Hepatocyte (in vitro differentiated cells): ENCODE measurements at regions not wholly inside any gene's neighbourhood (a gene's known extent, or its start where the extent isn't known, plus 50 kb on each side); places are given as distances from the start of the nearest gene placed in this dataset.
"Not testable (repeated sequence)": the region's sequence is repeated elsewhere in the genome, so short reads cannot be mapped to it uniquely, and the experiment has no call there.

Source experiments
- DNase-seq: peaks from one replicate; pipeline ENCODE4 v3.0.0-alpha.2; 2016; ENCODE audit warnings: low spot score
- H2AFZ ChIP-seq: fragments of 200-600 bp; sonication (generic); 2 replicates; pipeline ENCODE4 v1.6.0; 2016; ENCODE audit warnings: antibody characterized with exemption, mild to moderate bottlenecking
- H3K27ac ChIP-seq: fragments of 200-600 bp; sonication (generic); 2 replicates; pipeline ENCODE4 v1.5.1; 2016; ENCODE audit warnings: mild to moderate bottlenecking
- H3K27me3 ChIP-seq: fragments of 200-600 bp; sonication (generic); 2 replicates; pipeline ENCODE4 v1.6.1; 2016
- H3K36me3 ChIP-seq: fragments of 200-600 bp; sonication (generic); replicated peaks from 2 replicates; pipeline ENCODE4 v1.5.1; 2016; ENCODE audit warnings: low read depth; ENCODE audit not compliant: insufficient read depth
- H3K4me1 ChIP-seq: fragments of 200-600 bp; sonication (generic); 2 replicates; pipeline ENCODE4 v1.5.1; 2016; ENCODE audit warnings: mild to moderate bottlenecking, moderate library complexity; ENCODE audit not compliant: insufficient read depth
- H3K4me2 ChIP-seq: fragments of 200-600 bp; sonication (generic); 2 replicates; pipeline ENCODE4 v1.6.0; 2016
- H3K4me3 ChIP-seq: fragments of 200-600 bp; sonication (generic); 2 replicates; pipeline ENCODE4 v1.5.1; 2016; ENCODE audit warnings: mild to moderate bottlenecking
- H3K79me2 ChIP-seq: fragments of 200-600 bp; sonication (generic); 2 replicates; pipeline ENCODE4 v1.6.0; 2017; ENCODE audit warnings: mild to moderate bottlenecking
- H3K9me2 ChIP-seq: fragments of 200-600 bp; sonication (generic); replicated peaks from 2 replicates; pipeline ENCODE4 v1.6.0; 2017; ENCODE audit warnings: mild to moderate bottlenecking; ENCODE audit not compliant: insufficient read depth
- H3K9me3 ChIP-seq: fragments of 200-600 bp; sonication (generic); 2 replicates; pipeline ENCODE4 v1.5.1; 2016; ENCODE audit warnings: low read depth, mild to moderate bottlenecking
- H4K20me1 ChIP-seq: fragments of 200-600 bp; sonication (generic); 2 replicates; pipeline ENCODE4 v1.6.0; 2016; ENCODE audit warnings: mild to moderate bottlenecking; ENCODE audit not compliant: insufficient read depth, poor library complexity, severe bottlenecking
- EZH2 ChIP-seq: fragments of 200-600 bp; sonication (generic); IDR thresholded peaks from 2 replicates; pipeline ENCODE4 v1.6.1; 2016; ENCODE audit warnings: antibody characterized with exemption, mild to moderate bottlenecking, borderline replicate concordance
- EZH2phosphoT487 ChIP-seq: fragments of 200-600 bp; sonication (generic); IDR thresholded peaks from one replicate; pipeline ENCODE4 v1.6.1; 2018; ENCODE audit warnings: antibody characterized with exemption, mild to moderate bottlenecking, low read depth, moderate library complexity; ENCODE audit not compliant: unreplicated experiment, severe bottlenecking
- WGBS: methylation state at CpG from one replicate; pipeline ENCODE4 v1.1.6; 2016; ENCODE audit warnings: low lambda C conversion rate; ENCODE audit errors: missing lambda C conversion rate; 5-methylcytosine and 5-hydroxymethylcytosine counted together
- TF ChIP-seq, protein P1 (sequence below): fragments of 200-600 bp; sonication (generic); IDR thresholded peaks from 2 replicates; pipeline ENCODE4 v1.5.1; 2016; ENCODE audit warnings: antibody characterized with exemption, mild to moderate bottlenecking; ENCODE audit not compliant: poor library complexity

DNA sequence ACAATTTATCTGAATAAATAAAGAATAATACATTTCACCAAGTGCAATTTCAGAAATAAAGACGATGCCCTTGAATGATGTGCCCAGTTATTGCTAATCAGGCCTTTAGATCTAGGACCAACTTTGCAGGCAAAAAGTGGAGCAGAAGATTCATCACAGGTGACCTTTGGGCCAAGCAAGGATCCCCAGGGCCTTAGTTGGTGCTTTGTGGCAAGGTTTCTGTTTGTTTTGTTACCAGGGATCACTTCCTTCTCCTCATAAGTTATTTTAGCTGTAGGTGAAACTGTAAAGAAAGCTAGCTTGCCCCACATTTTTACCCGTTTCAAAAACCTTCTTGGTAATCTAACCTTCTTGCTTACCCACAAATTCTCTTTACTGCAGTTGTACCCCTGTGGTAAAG lies 323.2 kb downstream of the NEBL start:
- no peak overlapping the region for H3K4me3 ChIP-seq
- DNase-seq, result no peak
- no peaks in the 10 kb centered on the region for H3K36me3 ChIP-seq
- H4K20me1 ChIP-seq, result no peaks in the 10 kb centered on the region
- H3K9me2 ChIP-seq, result no peaks in the 10 kb centered on the region
- no peak overlapping the region for H3K27ac ChIP-seq
- no peak overlapping the region for H2AFZ ChIP-seq
- H3K4me2 ChIP-seq, result no peak overlapping the region
- H3K9me3 ChIP-seq, result no peaks in the 10 kb centered on the region
- no peaks in the 10 kb centered on the region for H3K4me1 ChIP-seq
- TF ChIP-seq EZH2 (no peak), EZH2phosphoT487 (no peak)
- TF ChIP-seq, protein P1, sequence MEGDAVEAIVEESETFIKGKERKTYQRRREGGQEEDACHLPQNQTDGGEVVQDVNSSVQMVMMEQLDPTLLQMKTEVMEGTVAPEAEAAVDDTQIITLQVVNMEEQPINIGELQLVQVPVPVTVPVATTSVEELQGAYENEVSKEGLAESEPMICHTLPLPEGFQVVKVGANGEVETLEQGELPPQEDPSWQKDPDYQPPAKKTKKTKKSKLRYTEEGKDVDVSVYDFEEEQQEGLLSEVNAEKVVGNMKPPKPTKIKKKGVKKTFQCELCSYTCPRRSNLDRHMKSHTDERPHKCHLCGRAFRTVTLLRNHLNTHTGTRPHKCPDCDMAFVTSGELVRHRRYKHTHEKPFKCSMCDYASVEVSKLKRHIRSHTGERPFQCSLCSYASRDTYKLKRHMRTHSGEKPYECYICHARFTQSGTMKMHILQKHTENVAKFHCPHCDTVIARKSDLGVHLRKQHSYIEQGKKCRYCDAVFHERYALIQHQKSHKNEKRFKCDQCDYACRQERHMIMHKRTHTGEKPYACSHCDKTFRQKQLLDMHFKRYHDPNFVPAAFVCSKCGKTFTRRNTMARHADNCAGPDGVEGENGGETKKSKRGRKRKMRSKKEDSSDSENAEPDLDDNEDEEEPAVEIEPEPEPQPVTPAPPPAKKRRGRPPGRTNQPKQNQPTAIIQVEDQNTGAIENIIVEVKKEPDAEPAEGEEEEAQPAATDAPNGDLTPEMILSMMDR, result no peak
- 82% methylated on average over 2 of the region's 2 CpGs for WGBS
- no peaks in the 10 kb centered on the region for H3K27me3 ChIP-seq
- H3K79me2 ChIP-seq, result no peaks in the 10 kb centered on the region

- not testable (repeated sequence) for H2AFZ ChIP-seq, H4K20me1 ChIP-seq, H3K27ac ChIP-seq, DNase-seq, H3K9me3 ChIP-seq, H3K4me2 ChIP-seq, H3K4me1 ChIP-seq, H3K36me3 ChIP-seq, H3K27me3 ChIP-seq, H3K9me2 ChIP-seq, H3K4me3 ChIP-seq, H3K79me2 ChIP-seq
- 82% methylated on average over 7 of the region's 7 CpGs for WGBS
Observed at GRCh38 chr10:20555990-20556389, 341.1 kb downstream of the NEBL start.

DNA sequence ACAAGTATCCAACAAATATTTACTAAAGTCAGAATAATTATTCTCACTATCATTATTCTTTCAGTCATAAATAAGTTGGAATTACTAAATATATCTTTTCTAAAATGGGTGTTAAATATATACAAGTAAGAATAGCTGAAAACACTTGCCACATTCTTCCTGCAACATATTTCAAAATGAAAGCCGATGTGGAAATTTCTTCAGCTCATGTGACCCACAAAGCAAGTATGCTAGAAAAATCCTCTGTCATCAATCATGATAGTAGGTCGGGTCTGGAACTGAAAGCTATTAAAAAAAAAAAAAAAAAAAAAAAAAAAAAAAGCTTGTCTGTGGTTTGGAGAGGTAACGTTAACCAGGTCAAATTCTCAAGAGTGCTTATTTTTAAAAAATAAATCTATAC lies 344.7 kb downstream of the NEBL start:
- no peak for TF ChIP-seq EZH2
- TF ChIP-seq, protein P1, result no peak
- no peak for TF ChIP-seq EZH2phosphoT487
- DNase-seq, result peak; percentile 11
- 65% methylated on average over 3 of the region's 3 CpGs for WGBS
- no peaks in the 10 kb centered on the region for H3K4me1 ChIP-seq
- H3K27me3 ChIP-seq, result no peaks in the 10 kb centered on the region
- no peaks in the 10 kb centered on the region for H3K9me3 ChIP-seq
- no peak overlapping the region for H3K27ac ChIP-seq
- no peak overlapping the region for H2AFZ ChIP-seq
- no peaks in the 10 kb centered on the region for H3K79me2 ChIP-seq
- no peaks in the 10 kb centered on the region for H4K20me1 ChIP-seq
- no peak overlapping the region for H3K4me3 ChIP-seq
- no peaks in the 10 kb centered on the region for H3K9me2 ChIP-seq
- H3K36me3 ChIP-seq, result no peaks in the 10 kb centered on the region
- no peak overlapping the region for H3K4me2 ChIP-seq

- Histone ChIP-seq H2AFZ (no peak overlapping the region), H3K4me2 (no peak overlapping the region), H3K27ac (no peak overlapping the region), H4K20me1 (no peaks in the 10 kb centered on the region), H3K9me3 (no peaks in the 10 kb centered on the region), H3K4me3 (no peak overlapping the region), H3K27me3 (no peaks in the 10 kb centered on the region), H3K79me2 (no peaks in the 10 kb centered on the region), H3K36me3 (no peaks in the 10 kb centered on the region), H3K4me1 (no peaks in the 10 kb centered on the region), H3K9me2 (no peaks in the 10 kb centered on the region)
- TF ChIP-seq EZH2 (no peak), EZH2phosphoT487 (no peak)
- TF ChIP-seq, protein P1, result no peak
- WGBS, result 95% methylated on average over 2 of the region's 2 CpGs
- no peak for DNase-seq
Observed at GRCh38 chr10:20551761-20552160, 345.4 kb downstream of the NEBL start.
